OCI-M2 (cell line): ENCODE measurements at regions not wholly inside any gene's neighbourhood (a gene's known extent, or its start where the extent isn't known, plus 50 kb on each side); places are given as distances from the start of the nearest gene placed in this dataset.
"Not testable (repeated sequence)": the region's sequence is repeated elsewhere in the genome, so short reads cannot be mapped to it uniquely, and the experiment has no call there.

ENCODE experiments used
- DNase-seq: peaks from one replicate; lab custom pipeline; 2025; ENCODE audit not compliant: unreplicated experiment; lab: John Stamatoyannopoulos, UW

DNA sequence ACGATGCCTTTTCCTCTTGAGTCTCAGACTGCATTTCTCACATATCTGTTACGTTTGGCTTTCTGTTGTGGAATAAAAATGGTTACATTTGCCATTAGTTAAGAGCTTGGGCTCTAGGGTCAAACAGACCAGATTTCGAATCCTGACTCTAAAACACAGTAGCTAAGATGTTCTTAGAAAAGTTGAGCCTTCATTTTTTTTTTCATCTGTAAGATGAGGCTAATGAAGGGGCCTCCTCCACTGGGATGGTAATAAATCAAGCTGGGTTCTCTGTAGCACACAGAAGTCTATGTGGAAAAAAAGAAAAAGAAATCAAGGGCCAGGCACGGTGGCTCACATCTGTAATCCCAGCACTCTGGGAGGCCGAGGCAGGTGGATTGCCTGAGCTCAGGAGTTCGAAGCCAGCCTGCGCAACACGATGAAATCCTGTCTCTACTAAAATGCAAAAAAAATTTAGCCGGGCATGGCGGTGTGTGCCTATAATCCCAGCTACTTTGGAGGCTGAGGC lies 49.9 kb upstream of the CAPRIN1 start:
- no peak for DNase-seq

DNA sequence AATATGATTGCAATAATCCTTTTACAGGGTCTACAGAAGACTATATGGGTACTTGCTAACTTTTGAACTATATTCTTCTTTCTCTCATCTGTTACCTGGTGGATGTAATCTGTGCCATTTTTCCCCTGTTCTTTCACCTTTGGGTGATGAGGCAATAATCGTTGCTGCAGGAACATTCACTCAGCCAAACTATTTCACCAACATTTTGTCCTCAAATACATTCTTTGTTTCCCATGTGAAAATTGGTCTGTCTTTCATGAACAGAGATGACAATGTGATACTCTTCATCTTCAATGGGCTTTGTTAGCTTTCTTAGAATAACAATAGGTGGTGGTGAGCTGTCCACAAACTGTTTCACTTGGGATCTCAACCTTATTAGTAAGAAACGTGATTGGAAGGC lies 52.1 kb upstream of the CAPRIN1 start:
- DNase-seq = no peak

DNA sequence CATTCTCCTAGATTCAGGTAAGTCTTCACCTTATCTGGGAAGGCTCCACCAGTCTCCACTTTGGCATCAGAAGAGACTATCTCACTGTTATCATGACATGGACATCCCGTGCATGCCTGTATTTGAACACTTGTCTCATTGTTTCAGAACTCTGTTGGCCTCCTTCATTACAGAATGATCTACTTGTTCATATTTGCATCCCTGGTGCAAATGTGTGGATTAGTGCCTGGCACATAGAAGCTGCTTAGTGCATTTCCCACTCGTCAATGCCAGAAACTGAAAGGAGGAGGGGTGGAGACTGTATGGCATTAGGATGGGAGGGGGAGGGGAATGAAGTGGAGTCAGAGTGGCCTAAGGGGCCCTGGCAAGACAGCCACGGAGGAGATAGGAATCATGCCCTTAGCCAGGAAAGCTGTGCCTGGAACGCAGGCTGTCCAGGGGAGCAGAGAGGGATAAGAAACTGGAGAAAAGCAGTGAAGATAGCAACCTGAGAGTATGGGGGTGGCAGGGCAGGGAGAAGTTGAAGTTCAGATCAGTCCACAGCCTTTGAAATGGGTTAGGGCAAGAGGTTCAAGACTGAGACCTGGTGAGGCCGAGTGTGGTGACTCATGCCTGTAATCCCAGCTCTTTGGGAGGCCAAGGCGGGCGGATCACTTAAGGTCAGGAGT lies 53.8 kb upstream of the CAPRIN1 start:
- DNase-seq = no peak

DNA sequence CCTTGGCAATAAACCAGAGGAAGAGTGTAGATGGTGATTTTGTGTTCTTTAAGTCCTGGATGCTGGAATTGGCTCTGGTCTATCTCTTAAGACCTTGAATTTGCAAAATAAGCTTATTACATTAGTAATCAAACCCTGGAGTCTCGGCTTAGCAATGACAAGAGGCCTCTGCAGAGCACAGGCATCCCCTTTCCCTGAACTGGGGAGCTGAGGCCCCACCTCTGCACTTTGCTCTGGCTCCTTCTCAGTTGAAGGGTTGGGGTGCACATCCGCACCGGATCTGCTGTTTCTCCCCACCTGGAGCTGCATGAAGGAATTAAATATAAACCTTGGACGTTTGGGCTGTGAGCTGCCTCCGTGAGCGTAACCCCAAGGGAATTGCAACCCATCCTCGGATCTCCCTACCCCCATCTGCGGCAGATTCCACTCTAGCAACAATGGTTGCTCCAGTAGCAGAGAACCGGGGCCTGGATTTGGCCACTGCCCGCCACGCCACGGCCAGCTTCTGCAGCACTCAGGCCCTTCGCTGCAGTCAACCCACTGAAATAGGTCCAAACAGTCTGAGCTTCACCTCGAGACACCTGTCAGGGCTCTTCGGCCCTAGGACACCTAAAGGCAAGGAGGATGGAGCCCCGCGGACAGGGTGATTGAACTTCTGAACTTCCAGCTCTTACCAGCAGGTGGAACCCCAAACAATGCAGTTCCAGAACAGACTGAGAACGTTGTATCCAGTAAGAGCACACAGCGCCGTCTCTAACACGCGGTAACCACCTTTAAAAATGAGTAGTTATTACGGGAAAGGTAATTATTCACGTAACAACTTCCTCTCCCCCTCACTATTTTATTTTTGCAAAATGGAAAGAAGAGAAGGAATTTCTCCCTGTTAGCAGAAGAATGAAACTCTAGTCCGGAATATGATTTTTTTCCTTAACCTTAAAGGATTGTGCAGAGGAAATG lies 54.8 kb upstream of the CAPRIN1 start:
- DNase-seq = peak; percentile 46

DNA sequence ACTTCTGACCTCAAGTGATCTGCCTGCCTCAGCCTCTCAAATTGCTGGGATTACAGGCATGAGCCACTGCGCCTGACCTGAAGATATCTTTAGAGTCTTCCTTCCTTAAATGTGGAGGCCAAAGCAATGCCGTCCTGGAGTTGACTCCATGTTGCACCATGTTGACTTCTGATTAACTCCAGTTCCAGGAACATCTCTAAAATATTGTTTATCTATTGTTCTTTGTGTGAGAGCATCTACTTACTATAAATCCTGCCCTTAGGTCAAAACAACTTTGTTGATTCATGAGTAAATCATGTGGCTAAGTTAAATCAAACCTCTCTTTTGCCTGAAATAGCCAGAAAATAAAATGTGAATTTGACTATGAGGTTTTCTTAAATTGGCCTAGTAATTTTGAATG lies 56.6 kb upstream of the CAPRIN1 start:
- DNase-seq = no peak

DNA sequence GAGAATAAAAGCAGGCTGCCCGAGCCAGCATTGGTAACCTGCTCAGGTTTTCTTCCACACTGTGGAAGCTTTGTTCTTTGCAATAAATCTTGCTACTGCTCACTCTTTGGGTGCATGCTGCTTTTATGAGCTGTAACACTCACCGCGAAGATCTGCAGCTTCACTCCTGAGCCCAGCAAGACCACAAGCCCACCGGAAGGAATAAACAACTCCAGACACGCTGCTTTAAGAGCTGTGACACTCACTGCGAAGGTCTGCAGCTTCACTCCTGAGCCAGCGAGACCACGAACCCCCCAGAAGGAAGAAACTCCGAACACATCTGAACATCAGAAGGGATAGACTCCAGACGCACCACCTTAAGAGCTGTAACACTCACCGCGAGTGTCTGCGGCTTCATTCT lies 60.4 kb upstream of the CAPRIN1 start:
- not testable (repeated sequence) for DNase-seq

DNA sequence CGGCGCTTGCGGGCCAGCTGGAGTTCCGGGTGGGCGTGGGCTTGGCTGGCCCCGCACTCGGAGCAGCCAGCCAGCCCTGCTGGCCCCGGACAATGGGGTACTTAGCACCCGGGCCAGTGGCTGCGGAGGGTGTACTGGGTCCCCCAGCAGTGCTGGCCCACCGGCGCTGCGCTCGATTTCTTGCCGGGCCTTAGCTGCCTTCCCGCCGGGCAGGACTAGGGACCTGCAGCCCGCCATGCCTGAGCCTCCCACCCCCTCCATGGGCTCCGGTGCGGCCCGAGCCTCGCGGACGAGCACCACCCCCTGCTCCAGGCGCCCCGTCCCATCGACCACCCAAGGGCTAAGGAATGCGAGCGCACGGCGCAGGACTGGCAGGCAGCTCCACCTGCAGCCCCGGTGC lies 61.4 kb upstream of the CAPRIN1 start:
- DNase-seq = not testable (repeated sequence)

DNA sequence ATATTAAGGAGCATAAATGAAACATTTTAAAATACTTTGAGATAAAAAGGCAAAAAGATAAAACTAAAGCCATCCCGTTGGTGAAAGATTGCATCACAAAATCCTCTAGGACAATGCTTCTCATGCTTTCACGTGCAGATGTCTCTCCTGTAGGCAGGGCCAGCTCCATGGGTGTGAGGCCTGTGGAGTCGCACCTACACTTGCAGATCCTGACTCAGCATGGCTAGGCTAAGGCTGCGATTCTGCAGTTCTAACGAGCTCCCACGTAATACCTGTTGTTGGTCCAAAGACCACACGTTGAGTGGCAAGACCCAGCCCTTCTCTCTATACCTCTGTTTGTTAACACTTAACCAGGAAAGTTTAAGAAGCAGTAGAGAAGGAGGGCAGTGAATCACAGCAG lies 62.1 kb upstream of the CAPRIN1 start:
- DNase-seq = no peak

DNA sequence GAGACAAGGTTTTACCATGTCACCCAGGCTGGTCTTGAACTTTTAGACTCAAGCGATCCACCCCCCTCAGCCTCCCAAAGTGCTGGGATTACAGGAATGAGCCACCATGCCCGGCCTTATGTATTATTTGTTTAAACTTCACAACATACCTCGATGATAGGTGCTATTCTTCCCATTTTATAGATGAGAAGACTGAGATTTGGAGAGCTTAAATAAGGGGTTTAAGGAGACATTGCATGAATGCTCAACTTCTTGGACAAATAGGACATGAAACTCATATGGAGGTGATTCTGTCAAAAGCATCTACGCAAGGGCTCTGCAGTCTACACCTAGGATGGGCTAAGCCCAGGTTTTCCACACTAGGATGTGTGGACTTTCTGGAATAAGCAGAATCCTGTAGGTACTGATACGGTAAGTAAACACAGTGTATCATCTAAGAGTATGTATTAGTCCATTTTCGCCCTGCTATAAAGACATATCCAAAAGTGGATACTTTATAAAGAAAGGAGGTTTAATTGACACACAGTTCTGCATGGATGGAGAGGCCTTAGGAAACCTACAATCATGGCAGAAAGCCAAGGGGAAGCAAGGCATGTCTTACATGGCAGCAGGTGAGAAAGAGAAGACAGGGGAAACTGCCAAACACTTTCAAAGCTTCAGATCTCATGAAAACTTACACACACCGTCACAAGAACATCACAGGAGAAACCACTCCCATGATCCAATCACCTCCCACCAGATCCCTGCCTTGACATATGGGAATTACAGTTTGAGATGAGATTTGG lies 62.8 kb upstream of the CAPRIN1 start:
- no peak for DNase-seq

DNA sequence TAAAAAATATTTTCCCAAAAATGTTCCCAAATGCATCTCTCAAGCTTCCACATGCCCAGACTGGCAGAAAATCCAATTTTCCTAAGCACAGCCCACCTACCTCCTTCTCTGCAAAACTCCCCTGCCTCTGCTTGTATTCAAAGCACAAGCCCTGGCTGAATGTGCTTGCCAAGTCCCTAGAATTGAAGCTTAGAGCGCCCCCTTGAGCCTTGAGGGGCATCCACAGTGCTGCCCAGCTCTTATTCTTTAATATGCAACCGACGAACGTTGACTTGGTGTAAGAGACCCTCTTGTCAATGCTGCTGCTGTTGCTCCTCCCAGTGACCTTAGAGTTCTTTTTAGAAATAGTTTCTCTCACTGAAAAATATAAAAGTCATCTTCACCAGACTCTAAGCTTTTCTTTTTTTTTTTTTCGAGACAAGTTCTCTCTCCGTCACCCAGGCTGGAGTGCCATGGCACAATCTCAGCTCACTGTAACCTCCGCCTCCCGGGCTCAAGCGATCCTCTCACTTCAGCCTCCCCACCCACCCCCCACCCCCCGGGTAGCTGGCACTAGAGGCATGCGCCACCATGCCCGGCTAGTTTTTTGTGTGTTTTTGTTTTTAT lies 63.5 kb upstream of the CAPRIN1 start:
- peak; percentile 25 for DNase-seq

DNA sequence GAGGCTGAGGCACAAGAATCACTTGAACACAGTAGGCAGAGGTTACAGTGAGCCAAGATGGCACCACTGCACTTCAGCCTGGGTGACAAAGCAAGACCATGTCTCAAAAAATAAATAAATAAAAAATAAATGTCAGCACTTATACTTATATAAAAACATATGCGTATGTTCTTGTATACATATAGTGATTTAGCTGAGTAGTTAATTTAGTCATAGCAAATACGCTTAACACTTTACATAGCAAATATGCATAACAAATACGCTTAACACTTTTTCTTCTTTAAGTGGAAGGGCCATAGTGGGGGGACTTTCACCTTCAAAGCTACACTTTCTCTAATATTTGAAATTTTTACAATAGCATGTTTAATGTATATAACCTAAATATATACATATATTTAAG lies 64.0 kb upstream of the CAPRIN1 start:
- no peak for DNase-seq

DNA sequence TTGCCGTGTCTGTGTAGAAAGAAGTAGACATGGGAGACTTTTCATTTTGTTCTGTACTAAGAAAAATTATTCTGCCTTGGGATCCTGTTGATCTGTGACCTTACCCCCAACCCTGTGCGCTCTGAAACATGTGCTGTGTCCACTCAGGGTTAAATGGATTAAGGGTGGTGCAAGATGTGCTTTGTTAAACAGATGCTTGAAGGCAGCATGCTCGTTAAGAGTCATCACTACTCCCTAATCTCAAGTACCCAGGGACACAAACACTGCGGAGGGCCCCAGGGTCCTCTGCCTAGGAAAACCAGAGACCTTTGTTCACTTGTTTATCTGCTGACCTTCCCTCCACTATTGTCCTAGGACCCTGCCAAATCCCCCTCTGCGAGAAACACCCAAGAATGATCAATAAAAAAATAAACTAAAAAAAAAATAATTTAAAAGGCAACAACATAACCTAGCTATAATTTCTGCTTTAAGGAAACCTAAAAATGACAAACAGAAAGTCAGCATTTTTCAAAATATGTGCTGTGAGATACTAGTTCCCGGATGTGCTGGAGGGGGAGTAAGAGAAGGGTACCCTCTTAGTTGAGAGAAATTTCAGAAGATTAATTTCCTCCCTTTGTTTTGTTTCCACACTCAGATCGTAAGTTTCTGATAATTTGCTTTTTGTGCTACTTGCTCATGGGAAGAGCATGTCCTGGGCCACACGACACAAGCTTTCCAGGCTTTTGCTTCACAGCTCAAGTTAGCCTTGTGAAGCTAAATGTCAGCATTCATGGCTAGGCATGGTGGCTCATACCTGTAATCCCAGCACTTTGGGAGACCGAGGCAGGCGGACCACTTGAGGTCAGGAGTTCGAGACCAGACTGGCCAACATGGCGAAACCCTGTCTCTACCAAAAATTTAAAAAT lies 64.7 kb upstream of the CAPRIN1 start:
- not testable (repeated sequence) for DNase-seq

DNA sequence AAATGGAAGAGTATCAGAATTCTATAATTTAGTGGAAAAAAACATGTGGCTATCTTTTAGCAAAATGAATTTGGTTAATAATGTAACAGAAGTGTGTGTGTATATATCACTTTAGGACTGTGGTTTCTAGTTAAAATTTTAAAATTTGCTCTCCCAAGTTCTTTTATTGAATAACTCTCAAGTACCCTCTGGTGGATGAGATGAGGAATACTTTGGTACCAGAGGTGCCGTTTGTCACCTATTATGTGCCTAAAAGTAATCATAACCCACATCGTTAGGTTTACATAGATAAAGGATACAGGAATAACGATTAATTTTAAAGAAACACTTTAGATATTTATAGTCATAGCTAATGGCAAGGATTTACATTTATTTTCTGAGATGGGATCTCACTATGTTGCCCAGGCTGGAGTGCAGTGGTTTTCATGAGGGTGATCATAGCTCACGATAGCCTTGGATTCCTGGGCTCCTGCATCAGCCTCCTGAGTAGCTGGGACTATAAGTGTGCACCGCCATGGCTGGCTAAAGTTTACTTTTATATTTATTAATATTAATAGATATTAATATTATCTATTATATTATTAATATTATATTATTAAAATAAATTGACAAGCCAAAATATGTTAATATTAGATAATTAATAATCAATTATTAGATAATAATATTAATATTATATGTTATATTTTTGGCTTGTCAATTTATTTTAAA lies 66.7 kb upstream of the CAPRIN1 start:
- no peak for DNase-seq

DNA sequence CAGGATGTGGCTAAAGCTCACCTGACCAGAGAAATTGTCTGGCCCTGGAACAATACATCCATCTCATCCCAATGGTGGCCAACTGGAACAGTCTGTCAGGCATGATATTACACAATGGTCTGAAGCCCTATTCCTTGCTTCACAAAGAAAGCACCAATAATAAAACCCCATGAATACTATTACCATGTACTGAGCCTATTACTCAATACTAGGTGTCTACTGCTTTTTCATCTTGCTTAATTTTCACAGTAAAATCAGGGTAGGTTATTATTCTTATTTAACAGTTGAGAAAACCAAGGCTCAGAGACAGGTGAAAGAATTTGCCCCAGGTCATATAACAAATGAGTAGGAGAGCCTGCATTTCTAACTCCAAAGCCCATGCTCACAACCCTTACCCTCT lies 68.9 kb upstream of the CAPRIN1 start:
- no peak for DNase-seq

DNA sequence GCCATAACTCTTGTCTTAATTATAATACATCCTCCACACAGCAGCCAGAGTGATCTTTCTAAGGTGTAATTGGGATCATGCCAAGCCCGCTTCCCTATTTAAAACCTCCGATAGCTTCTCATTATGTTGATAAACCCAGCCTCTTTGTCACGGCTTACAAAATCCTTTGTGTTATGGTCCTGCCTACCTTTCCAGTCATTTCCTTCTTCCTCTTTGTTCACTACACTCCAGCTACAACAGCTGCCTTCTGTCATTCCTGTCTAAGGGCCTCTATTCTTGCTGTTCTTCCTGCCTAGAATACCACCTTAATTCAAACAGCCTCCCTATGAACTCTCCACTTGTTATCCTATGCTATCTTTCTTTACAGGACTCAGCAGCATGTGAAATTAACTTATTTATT lies 70.6 kb upstream of the CAPRIN1 start:
- DNase-seq = no peak

DNA sequence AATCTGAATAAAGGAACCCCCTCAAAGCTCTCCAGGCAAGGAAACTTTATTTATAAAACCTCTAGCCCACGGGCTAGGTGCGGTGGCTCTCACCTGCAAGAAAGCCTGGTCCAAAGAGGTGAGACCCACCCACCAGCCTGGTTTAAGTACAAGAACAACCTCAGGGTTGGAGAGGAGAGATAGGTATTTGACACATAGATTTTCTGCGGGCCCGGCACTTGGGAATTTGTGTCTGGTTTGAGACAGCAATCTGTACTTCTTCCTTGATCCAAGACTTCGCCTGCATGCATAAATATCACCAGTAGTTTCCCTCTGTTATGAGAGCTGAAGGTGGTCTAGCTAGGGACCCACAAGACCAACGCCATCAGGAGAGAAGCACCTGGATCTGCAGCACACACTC lies 73.2 kb upstream of the CAPRIN1 start:
- no peak for DNase-seq

DNA sequence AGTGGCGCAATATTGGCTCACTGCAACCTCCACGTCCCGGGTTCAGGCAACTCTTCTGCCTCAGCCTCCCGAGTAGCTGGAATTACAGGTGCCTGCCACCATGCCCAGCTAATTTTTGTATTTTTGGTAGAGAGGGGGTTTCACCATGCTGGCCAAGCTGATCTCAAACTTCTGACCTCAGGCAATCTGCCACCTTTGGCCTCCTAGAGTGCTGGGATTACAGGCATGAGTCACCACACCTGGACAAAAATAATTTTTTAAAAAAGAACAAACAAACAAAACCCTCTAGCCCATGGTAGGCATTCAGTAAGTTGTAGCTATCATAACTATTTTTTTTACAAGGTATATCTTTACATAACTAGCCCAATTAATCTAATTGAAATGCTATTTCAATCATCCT lies 73.9 kb upstream of the CAPRIN1 start:
- DNase-seq = no peak

DNA sequence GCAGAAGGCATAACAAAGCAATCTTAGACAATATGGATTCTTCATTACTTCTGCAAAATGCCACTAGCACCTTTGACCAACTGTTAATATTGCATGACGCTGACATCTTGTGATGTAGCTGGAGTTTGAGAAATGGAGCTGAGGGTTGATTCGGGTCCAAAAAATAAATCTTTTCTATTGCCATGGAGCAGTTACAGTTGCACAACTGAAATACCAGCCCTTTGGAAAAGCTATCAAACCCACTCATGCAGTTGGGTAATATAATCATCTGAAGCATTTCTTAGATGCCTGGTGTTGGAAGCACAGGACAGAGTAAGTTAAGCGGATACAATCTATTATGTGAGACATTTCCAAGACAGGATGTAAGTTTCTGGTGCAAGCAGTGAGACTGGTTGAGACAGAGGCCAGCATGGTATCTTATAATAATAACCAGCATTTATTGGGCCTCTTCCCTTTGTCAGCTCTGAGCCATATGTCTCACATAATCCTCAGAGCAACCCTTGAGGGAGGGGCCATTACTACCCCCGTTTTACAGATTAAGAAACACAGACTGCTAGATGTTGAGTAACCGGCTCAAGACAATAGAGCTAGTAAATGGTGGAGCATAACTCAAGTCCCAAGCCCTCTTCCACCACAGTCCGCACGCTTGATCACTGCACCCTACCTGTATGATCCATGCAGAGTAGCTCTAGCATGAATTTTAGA lies 74.9 kb upstream of the CAPRIN1 start:
- no peak for DNase-seq

DNA sequence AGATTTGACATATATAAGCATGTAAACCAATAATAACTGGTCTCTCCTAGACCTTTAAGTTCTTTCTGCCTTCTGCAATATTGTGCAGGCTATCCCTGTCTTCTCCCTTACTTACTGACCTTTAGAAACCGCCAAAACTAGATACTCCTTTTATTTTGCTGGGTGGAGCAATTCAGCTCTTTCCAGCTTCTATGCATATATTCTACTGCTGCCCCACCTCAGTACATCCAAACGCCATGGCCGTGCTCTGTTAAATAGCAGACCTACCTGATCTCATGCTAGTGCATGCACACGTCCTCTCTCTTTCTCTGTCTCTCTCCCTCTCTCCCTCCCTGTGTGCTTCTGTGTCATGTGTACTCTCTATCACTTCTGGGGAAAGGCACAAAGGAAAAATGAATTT lies 76.7 kb upstream of the CAPRIN1 start:
- no peak for DNase-seq
